ENCODE measurements at regions not wholly inside any gene's neighbourhood (a gene's known extent, or its start where the extent isn't known, plus 50 kb on each side); places are given as distances from the start of the nearest gene placed in this dataset.

GRCh38 chr5:152185547-152186245 lies 219.4 kb downstream of the NMUR2 start:
- TF ChIP-seq CTCF (IDR thresholded peaks at IDR 0.05; ENCODE audit: low read depth, low read length): no peak

GRCh38 chr5:152184266-152184665 lies 220.8 kb downstream of the NMUR2 start:
- no peak for TF ChIP-seq CTCF (IDR thresholded peaks at IDR 0.05; ENCODE audit: low read depth, low read length)
- H3K4me3 ChIP-seq (ENCODE audit: low read depth, low read length): no peak overlapping the region

More at GRCh38 chr5:152185547-152186245, 219.4 kb downstream of the NMUR2 start:
- no peak overlapping the region for H3K4me3 ChIP-seq (ENCODE audit: low read depth, low read length)

GRCh38 chr5:152181461-152181860 lies 223.6 kb downstream of the NMUR2 start:
- no peak for TF ChIP-seq CTCF (IDR thresholded peaks at IDR 0.05; ENCODE audit: low read depth, low read length)
- no peak overlapping the region for H3K4me3 ChIP-seq (ENCODE audit: low read depth, low read length)

GRCh38 chr5:152178350-152178699 lies 226.8 kb downstream of the NMUR2 start:
- no peak overlapping the region for H3K4me3 ChIP-seq (ENCODE audit: low read depth, low read length)

GRCh38 chr5:152177626-152178349 lies 227.3 kb downstream of the NMUR2 start:
- no peak overlapping the region for H3K4me3 ChIP-seq (ENCODE audit: low read depth, low read length)
- TF ChIP-seq CTCF (IDR thresholded peaks at IDR 0.05; ENCODE audit: low read depth, low read length): no peak

More at GRCh38 chr5:152178350-152178699, 226.8 kb downstream of the NMUR2 start:
- TF ChIP-seq CTCF (IDR thresholded peaks at IDR 0.05; ENCODE audit: low read depth, low read length): no peak

GRCh38 chr5:152171888-152172287 lies 233.2 kb downstream of the NMUR2 start:
- no peak for TF ChIP-seq CTCF (IDR thresholded peaks at IDR 0.05; ENCODE audit: low read depth, low read length)
- H3K4me3 ChIP-seq (ENCODE audit: low read depth, low read length): no peak overlapping the region

- no peak overlapping the region for H3K4me3 ChIP-seq (ENCODE audit: low read depth, low read length)
- TF ChIP-seq CTCF (IDR thresholded peaks at IDR 0.05; ENCODE audit: low read depth, low read length): no peak
Measured at GRCh38 chr5:152170350-152170749, 234.7 kb downstream of the NMUR2 start.
